GM12891 (cell line): ENCODE measurements at regions not wholly inside any gene's neighbourhood (a gene's known extent, or its start where the extent isn't known, plus 50 kb on each side); places are given as distances from the start of the nearest gene placed in this dataset.

ENCODE experiments used
- PAX5 ChIP-seq: IDR thresholded peaks from 2 replicates; pipeline ENCODE4 v1.6.1; 2011; ENCODE audit warnings: low read length, moderate library complexity, mild to moderate bottlenecking; ENCODE audit not compliant: insufficient read depth, severe bottlenecking
- POLR2A ChIP-seq: IDR thresholded peaks from 2 replicates; pipeline ENCODE4 v1.6.1; 2011; ENCODE audit warnings: low read depth, low read length, control low read depth
- POLR2AphosphoS5 ChIP-seq: IDR thresholded peaks from 2 replicates; pipeline ENCODE4 v1.6.1; 2011; ENCODE audit warnings: low read depth, low read length, control low read depth
- POU2F2 ChIP-seq: IDR thresholded peaks from 2 replicates; pipeline ENCODE4 v1.6.1; 2011; ENCODE audit warnings: low read depth, mild to moderate bottlenecking, control low read depth, low read length, moderate library complexity
- SPI1 ChIP-seq: IDR thresholded peaks from 2 replicates; pipeline ENCODE4 v1.6.1; 2011; ENCODE audit warnings: low read depth, low read length, control low read depth
- TAF1 ChIP-seq: IDR thresholded peaks from 2 replicates; pipeline ENCODE4 v1.6.1; 2011; ENCODE audit warnings: low read depth, low read length, control low read depth

- TF ChIP-seq POLR2A, result no peak
- no peak for TF ChIP-seq POLR2AphosphoS5
- no peak for TF ChIP-seq PAX5
- no peak for TF ChIP-seq SPI1
- no peak for TF ChIP-seq TAF1
- TF ChIP-seq POU2F2, result no peak
Observed at GRCh38 chr4:154073107-154073822, 284.4 kb upstream of the SFRP2 start.
